ENCODE measurements at regions not wholly inside any gene's neighbourhood (a gene's known extent, or its start where the extent isn't known, plus 50 kb on each side); places are given as distances from the start of the nearest gene placed in this dataset.

GRCh38 chr3:54071601-54072000 lies 50.8 kb upstream of the CACNA2D3 start:
- Mint-ChIP-seq H3K36me3 (no peaks in the 10 kb centered on the region), H3K4me1 (peaks cover 8% of the 10 kb centered on the region), H3K27ac (no peak overlapping the region), H3K4me3 (no peak overlapping the region), H3K9me3 (peaks cover 13% of the 10 kb centered on the region), H3K27me3 (no peaks in the 10 kb centered on the region)
- no peak for ATAC-seq

- Mint-ChIP-seq H3K4me3 (no peak overlapping the region), H3K9me3 (peaks cover 11% of the 10 kb centered on the region), H3K27ac (no peak overlapping the region), H3K27me3 (peaks cover 4% of the 10 kb centered on the region), H3K36me3 (no peaks in the 10 kb centered on the region), H3K4me1 (peaks cover 8% of the 10 kb centered on the region)
- ATAC-seq: no peak
Measured at GRCh38 chr3:54069961-54070360, 52.4 kb upstream of the CACNA2D3 start.

GRCh38 chr3:54067055-54067698 lies 55.2 kb upstream of the CACNA2D3 start:
- Mint-ChIP-seq H3K4me1 (peaks cover 8% of the 10 kb centered on the region), H3K4me3 (no peak overlapping the region), H3K27ac (no peak overlapping the region), H3K27me3 (peaks cover 17% of the 10 kb centered on the region), H3K9me3 (peaks cover 11% of the 10 kb centered on the region), H3K36me3 (no peaks in the 10 kb centered on the region)
- no peak for ATAC-seq

GRCh38 chr3:54066253-54066652 lies 56.1 kb upstream of the CACNA2D3 start:
- Mint-ChIP-seq H3K36me3 (no peaks in the 10 kb centered on the region), H3K27me3 (peaks cover 18% of the 10 kb centered on the region), H3K4me3 (no peak overlapping the region), H3K27ac (no peak overlapping the region), H3K9me3 (peaks cover 11% of the 10 kb centered on the region), H3K4me1 (peaks cover 8% of the 10 kb centered on the region)
- no peak for ATAC-seq

GRCh38 chr3:54065586-54065985 lies 56.8 kb upstream of the CACNA2D3 start:
- Mint-ChIP-seq H3K27me3 (peaks cover 18% of the 10 kb centered on the region), H3K9me3 (peaks cover 6% of the 10 kb centered on the region), H3K4me3 (no peak overlapping the region), H3K4me1 (peaks cover 8% of the 10 kb centered on the region), H3K36me3 (no peaks in the 10 kb centered on the region), H3K27ac (no peak overlapping the region)
- no peak for ATAC-seq

GRCh38 chr3:54065140-54065539 lies 57.2 kb upstream of the CACNA2D3 start:
- no peak for ATAC-seq
- peaks cover 2% of the 10 kb centered on the region for H3K9me3 Mint-ChIP-seq
- H3K27ac Mint-ChIP-seq: no peak overlapping the region
- H3K27me3 Mint-ChIP-seq: peaks cover 18% of the 10 kb centered on the region
- no peaks in the 10 kb centered on the region for H3K36me3 Mint-ChIP-seq
- peaks cover 6% of the 10 kb centered on the region for H3K4me1 Mint-ChIP-seq
- H3K4me3 Mint-ChIP-seq: no peak overlapping the region

- Mint-ChIP-seq H3K9me3 (no peaks in the 10 kb centered on the region), H3K36me3 (no peaks in the 10 kb centered on the region), H3K27ac (no peak overlapping the region), H3K4me1 (no peaks in the 10 kb centered on the region), H3K4me3 (no peak overlapping the region), H3K27me3 (peaks cover 18% of the 10 kb centered on the region)
- no peak for ATAC-seq
Measured at GRCh38 chr3:54064486-54064885, 57.9 kb upstream of the CACNA2D3 start.

GRCh38 chr3:54062546-54062945 lies 59.8 kb upstream of the CACNA2D3 start:
- no peaks in the 10 kb centered on the region for H3K36me3 Mint-ChIP-seq
- peaks cover 18% of the 10 kb centered on the region for H3K27me3 Mint-ChIP-seq
- H3K4me3 Mint-ChIP-seq: no peak overlapping the region
- H3K4me1 Mint-ChIP-seq: no peaks in the 10 kb centered on the region
- H3K27ac Mint-ChIP-seq: no peak overlapping the region
- no peak for ATAC-seq
- H3K9me3 Mint-ChIP-seq: no peaks in the 10 kb centered on the region

- Mint-ChIP-seq H3K4me3 (no peak overlapping the region), H3K27ac (no peak overlapping the region), H3K36me3 (no peaks in the 10 kb centered on the region), H3K4me1 (no peaks in the 10 kb centered on the region), H3K9me3 (peaks cover 3% of the 10 kb centered on the region), H3K27me3 (peaks cover 9% of the 10 kb centered on the region)
- no peak for ATAC-seq
Measured at GRCh38 chr3:54056521-54056920, 65.8 kb upstream of the CACNA2D3 start.

GRCh38 chr3:54053882-54054281 lies 68.5 kb upstream of the CACNA2D3 start:
- Mint-ChIP-seq H3K36me3 (no peaks in the 10 kb centered on the region), H3K27me3 (peaks cover 9% of the 10 kb centered on the region), H3K9me3 (peaks cover 3% of the 10 kb centered on the region), H3K27ac (no peak overlapping the region), H3K4me1 (no peaks in the 10 kb centered on the region), H3K4me3 (no peak overlapping the region)
- no peak for ATAC-seq

GRCh38 chr3:54053211-54053610 lies 69.1 kb upstream of the CACNA2D3 start:
- no peaks in the 10 kb centered on the region for H3K36me3 Mint-ChIP-seq
- no peak for ATAC-seq
- H3K9me3 Mint-ChIP-seq: peaks cover 3% of the 10 kb centered on the region
- H3K27me3 Mint-ChIP-seq: peaks cover 9% of the 10 kb centered on the region
- no peaks in the 10 kb centered on the region for H3K4me1 Mint-ChIP-seq
- no peak overlapping the region for H3K27ac Mint-ChIP-seq
- H3K4me3 Mint-ChIP-seq: no peak overlapping the region

GRCh38 chr3:54047568-54047967 lies 74.8 kb upstream of the CACNA2D3 start:
- Mint-ChIP-seq H3K36me3 (no peaks in the 10 kb centered on the region), H3K27me3 (peaks cover 21% of the 10 kb centered on the region), H3K4me3 (no peak overlapping the region), H3K9me3 (no peaks in the 10 kb centered on the region), H3K4me1 (no peaks in the 10 kb centered on the region), H3K27ac (no peak overlapping the region)
- ATAC-seq: no peak

GRCh38 chr3:54046641-54047214 lies 75.6 kb upstream of the CACNA2D3 start:
- ATAC-seq: no peak
- Mint-ChIP-seq H3K9me3 (no peaks in the 10 kb centered on the region), H3K4me1 (no peaks in the 10 kb centered on the region), H3K27me3 (peaks cover 21% of the 10 kb centered on the region), H3K36me3 (no peaks in the 10 kb centered on the region), H3K4me3 (no peak overlapping the region), H3K27ac (no peak overlapping the region)

- ATAC-seq: no peak
- Mint-ChIP-seq H3K27me3 (peaks cover 21% of the 10 kb centered on the region), H3K36me3 (no peaks in the 10 kb centered on the region), H3K27ac (no peak overlapping the region), H3K4me3 (no peak overlapping the region), H3K4me1 (no peaks in the 10 kb centered on the region), H3K9me3 (no peaks in the 10 kb centered on the region)
Measured at GRCh38 chr3:54045061-54045815, 77.1 kb upstream of the CACNA2D3 start.

- Mint-ChIP-seq H3K9me3 (no peaks in the 10 kb centered on the region), H3K27ac (no peak overlapping the region), H3K36me3 (no peaks in the 10 kb centered on the region), H3K4me3 (no peak overlapping the region), H3K27me3 (peaks cover 21% of the 10 kb centered on the region), H3K4me1 (no peaks in the 10 kb centered on the region)
- ATAC-seq: no peak
Measured at GRCh38 chr3:54042259-54042823, 80.0 kb upstream of the CACNA2D3 start.

- Mint-ChIP-seq H3K27me3 (peaks cover 18% of the 10 kb centered on the region), H3K27ac (no peak overlapping the region), H3K36me3 (no peaks in the 10 kb centered on the region), H3K4me3 (no peak overlapping the region), H3K9me3 (no peaks in the 10 kb centered on the region), H3K4me1 (no peaks in the 10 kb centered on the region)
- no peak for ATAC-seq
Measured at GRCh38 chr3:54040476-54040875, 81.9 kb upstream of the CACNA2D3 start.

Data from stimulated activated memory B cell treated with anti-CD40 and anti-IgM and Interleukin-4, amounts not matched to agents 10 μg/mL and 1 μg/mL and 100 μg/mL, for 72 hours (primary cell).